ENCODE measurements at regions not wholly inside any gene's neighbourhood (a gene's known extent, or its start where the extent isn't known, plus 50 kb on each side); places are given as distances from the start of the nearest gene placed in this dataset.
A peak's percentile ranks its signal among the peaks of the same experiment; 100 is the strongest.

DNA sequence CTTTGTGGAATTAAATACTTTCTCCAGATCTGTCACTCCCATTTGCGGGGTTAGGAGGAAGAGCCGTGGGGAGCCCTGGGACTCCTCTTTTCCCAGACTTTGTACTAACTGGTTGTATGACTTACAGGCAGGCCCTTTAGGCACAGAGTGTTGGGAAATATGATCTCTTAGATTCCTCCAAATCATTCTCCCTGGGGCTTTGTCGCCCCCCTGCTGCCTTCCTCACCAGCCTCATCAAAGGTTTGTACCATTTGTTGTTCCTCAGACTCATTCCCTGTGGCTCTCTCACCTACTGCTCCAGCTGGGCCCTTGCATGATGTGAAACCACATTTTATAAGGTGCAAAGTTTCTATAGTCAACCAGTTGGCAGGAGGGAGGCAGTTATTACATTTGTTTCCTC, 56.4 kb downstream of the CRYGS start:
- H3K27ac ChIP-seq: no peak overlapping the region
- no peak for DNase-seq (ENCODE audit: low read depth, low spot score)

DNA sequence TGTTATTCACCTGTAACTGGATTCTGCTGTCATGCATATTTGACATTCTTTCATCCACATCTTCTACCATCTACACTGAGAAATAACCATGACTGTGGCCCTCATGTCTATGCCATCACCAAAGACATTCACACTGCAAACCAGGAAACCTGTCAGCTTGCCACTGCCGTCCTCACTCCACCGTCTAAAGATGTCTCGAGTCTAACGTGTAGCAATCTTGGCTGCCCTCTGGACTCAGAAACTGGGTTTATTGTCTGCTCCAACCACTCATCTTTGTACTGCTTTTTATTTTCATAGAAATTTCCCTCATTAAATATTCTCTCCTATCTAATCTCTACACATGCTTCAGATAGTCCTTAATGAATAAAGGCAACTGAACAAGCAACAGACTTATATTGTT, 57.1 kb downstream of the CRYGS start:
- no peak overlapping the region for H3K27ac ChIP-seq
- DNase-seq (ENCODE audit: low read depth, low spot score): no peak

DNA sequence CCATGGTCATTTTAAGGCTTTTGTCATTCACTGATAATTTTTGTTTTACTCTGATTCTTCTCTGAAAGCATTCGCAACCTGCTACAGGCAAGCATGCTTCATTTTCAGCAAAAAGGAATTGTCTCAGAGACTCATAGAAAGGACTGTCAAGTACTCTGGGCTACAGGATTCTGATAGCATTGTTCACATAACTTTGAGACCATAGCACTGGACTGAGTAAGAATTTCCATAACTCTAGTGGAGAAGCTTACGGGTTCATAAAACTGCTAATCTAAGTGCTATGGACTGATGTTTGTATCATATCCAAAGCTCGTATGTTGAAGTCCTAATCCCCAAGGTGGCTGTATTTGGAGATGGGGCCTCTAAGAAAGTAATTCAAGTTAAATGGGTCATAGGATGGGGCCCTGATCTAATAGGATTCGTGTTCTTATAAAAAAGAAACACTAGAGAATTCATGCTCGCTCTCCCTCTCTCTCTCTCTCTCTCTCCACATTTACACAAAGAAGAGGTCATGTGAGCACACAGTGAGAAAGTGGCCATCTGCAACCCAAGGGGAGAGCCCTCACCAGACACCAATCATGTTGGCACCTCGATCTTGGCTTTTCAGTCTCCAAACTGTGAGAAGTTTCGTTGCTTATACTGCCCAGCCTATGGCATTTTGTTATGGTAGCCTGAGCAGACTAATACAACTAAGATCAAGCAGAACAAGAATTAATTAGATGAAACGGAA, 60.4 kb downstream of the CRYGS start:
- DNase-seq (ENCODE audit: low read depth, low spot score): no peak
- no peak overlapping the region for H3K27ac ChIP-seq

DNA sequence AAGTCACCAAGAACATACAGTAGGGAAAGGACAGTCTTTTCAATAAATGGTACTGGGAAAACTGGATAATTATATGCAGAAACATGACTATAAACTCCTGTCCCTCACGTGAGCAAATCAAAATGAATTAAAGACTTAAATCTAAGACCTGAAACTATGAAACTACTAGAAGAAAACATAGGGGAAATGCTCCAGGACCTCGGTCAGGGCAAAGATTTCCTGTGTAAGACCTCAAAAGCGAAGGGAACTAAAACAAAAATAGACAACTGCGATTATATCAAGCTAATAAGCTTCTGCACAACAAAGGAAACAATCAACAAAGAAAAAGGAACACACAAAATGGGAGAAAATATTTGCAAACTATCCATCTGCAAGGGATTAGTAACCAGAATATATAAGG, 62.7 kb downstream of the CRYGS start:
- H3K27ac ChIP-seq: no peak overlapping the region
- DNase-seq (ENCODE audit: low read depth, low spot score): no peak

DNA sequence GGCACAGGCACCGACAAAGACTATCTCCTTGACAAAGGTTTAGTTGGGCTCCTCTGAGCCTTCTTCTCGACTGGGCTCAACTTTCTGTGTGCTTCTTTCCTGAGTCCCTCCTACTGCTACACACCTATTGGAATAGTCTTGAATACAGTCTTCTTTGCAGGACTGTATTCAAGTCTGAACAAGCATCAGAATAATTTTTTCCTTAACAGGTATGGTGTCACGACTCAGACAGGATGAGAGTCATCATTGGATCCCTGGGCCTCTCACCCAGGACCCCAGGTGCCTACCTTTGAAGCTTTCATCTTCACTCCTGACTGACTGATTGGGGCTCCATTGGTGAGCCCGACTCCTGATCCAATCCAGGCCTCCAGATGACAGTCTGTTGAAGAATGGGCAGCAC, 66.3 kb downstream of the CRYGS start:
- DNase-seq (ENCODE audit: low read depth, low spot score): no peak
- H3K27ac ChIP-seq: peak overlapping the region; percentile 25

DNA sequence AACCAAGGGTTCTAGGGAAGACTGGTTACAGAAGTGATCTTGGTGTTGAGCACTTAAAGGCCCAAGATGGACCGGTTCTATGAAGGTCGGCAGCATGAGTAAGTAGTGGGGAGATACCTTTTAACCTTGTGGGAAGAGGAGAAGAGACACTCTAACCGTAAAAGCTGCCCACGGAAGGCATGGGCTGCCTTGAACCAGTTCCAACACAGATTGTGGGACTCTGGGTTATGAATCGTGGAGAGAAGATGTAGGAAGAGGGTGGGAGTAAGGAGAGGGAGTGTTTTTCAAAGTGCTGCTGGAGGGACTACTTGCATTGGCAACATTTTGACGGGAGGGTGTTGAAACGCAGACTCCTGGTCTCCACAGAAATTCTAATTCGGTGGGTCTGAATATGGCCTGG, 67.1 kb downstream of the CRYGS start:
- no peak for DNase-seq (ENCODE audit: low read depth, low spot score)
- H3K27ac ChIP-seq: no peak overlapping the region

DNA sequence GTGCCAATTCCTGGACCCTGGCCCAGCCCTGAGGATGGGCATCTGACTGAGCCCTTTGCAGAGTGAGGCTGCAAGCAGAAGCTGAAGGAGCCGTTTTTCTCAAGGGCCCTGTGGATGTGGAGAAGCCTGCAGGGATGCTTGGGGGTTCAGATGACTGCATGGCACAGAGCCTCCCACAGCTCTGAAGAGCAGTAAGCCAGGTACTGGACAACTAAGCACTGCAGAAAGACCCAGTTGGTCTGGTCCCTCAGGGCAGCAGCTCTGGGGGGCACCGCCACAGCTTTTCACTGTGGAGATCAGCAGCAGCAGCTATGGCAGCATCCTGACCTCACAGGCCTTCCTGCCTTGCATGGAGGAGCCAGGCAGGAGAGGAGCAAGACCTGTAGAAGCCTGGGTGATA, 67.6 kb downstream of the CRYGS start:
- no peak for DNase-seq (ENCODE audit: low read depth, low spot score)
- no peak overlapping the region for H3K27ac ChIP-seq

DNA sequence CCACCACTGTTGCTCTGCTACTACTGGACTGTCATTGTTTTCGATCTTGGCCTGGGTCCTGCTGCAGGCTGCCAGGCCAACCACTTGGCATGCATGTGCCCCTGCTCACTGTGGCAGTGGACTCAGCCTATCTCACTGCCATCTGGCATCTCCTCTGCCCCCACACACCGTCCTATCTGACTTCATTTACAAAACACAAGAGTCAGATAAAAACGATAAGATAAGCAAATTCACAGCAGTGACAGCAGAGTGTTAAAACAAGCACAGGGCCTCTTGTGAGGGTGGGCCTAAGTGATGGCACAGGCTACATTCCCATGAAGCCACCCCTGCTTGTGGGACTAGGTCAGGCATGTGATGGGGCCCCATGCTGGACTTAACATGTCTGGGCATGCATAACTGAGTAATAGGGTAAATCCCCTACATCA, 68.1 kb downstream of the CRYGS start:
- H3K27ac ChIP-seq: no peak overlapping the region
- DNase-seq (ENCODE audit: low read depth, low spot score): no peak

DNA sequence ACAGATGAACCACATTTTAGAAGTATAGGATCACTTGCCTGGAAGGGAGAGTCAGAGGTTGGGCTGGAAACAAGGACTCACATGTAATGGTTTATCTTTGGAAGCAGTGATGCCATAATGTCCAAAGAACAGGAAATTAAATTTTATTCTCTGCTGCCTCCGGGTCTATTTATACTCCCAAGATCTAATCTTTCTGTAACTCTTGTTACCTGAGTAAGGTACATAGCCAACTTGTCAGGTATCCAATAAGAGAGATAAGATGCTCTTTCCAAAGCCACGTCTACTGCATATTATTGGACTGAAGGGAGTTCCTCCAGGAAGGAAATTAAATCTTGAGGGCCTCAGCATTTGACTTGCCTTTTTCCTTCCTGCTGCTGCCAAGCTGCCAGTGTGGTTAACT, 71.0 kb downstream of the CRYGS start:
- no peak overlapping the region for H3K27ac ChIP-seq

DNA sequence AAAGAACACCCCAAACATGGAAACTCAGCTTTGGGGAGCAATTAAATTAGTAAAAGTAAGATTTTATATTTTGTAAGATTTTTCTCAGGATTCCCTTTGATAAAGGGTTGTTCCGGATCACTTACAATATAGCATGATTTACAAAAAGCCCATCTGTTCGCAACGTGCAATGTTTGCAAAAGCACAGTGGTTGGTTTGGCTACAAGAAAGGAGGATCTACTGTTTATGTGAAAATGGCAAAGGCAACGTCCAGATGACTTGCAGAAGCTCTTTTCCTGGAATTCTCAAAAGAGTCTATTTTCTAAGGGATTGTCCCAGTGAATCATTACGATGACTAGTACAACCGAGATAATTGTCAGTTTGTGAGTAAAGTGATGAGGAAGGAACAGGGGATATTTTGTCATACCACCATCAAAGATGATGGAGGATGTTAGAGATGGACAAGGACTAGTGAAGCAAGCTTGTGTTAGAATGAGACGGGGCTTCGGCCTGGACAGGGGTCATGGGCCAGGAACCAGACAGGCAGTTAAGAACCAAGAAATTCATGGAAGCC, 71.6 kb downstream of the CRYGS start:
- DNase-seq (ENCODE audit: low read depth, low spot score): no peak
- no peak overlapping the region for H3K27ac ChIP-seq

More for the DNA sequence above, 71.0 kb downstream of the CRYGS start:
- no peak for DNase-seq (ENCODE audit: low read depth, low spot score)

DNA sequence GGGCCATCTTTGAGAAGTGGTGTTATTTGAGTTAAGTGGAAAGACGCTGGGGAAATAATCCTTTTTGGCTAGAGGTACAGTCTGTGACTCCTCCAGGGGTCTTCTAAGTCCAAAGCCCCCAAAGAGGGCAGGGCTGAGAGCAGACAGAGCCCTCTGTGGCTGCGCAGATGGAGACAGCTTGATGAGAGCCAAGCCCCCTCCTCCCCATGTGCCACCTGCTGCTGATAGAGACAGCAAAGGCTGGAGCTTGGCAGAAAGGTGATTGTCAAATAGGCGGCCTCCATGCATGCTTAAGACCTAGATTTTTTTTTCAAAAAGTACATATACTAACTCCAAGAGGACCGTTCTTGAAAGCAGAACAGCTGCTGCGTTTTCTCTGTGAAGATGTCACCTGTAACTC, 72.4 kb downstream of the CRYGS start:
- H3K27ac ChIP-seq: no peak overlapping the region
- no peak for DNase-seq (ENCODE audit: low read depth, low spot score)

DNA sequence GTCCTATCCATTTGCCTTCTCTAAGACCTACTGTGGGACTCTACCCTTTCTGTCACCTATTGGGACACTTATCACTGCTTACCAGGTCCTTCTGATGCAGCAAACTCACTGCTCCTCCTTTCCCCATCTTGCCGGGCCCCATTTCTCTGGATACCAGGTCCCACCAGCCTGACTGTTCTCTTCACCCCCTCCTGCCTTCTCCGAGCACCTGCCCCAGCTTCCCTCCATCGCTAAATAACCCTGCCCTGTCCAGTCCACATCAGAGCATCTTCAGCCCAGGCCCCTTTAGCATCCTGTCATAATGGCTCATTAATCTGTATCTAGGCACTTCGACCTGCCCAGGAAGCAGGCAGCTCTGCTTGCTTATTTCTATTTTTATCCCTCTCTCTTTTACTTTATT, 74.7 kb downstream of the CRYGS start:
- DNase-seq (ENCODE audit: low read depth, low spot score): no peak
- no peak overlapping the region for H3K27ac ChIP-seq

DNA sequence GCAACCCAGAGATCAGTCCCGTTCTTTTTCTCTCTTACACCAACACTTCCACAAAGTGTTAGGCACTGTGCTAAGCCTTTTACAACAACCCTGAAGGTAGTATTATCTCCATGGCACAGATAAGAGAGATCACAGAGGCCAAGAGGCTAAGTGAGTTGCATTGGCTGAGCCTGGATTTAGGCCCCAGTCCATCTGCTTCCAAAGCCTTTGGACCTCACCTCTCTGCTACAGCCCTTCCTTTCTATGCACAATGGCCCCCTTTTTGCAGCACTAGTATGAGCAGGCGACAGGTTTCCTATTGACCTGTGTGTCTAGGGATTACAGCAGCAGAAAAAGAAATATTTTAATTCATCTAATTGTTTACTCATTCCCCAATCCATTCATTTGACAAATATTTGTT, 76.2 kb downstream of the CRYGS start:
- H3K27ac ChIP-seq: no peak overlapping the region
- DNase-seq (ENCODE audit: low read depth, low spot score): no peak

DNA sequence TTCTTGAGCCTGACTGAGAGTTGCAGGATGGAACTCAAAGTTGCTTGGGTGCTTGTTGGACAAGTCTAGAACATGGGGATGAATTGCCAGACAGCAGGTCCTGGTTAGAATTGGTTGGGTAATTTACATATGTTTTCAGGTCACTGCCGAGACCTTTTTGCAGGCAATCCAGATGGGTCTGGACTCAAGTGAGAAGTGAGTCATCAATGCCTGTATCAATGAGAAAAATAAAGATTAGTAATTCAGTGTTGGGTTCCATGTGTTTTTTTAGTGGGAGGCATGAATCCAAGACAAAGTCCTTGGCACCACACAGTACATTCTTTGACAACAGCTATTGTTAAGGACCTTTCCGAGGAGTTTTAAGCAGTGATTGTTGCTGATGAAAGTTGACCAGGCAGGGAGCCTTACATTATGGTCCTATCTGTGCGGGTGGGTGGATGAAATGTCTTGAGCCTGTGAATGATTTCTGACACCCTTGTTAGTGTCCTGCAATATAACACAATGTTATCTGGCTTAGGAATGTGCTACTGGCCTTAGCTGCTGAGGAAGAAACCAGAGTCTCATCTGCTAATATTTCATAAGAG, 77.7 kb downstream of the CRYGS start:
- no peak overlapping the region for H3K27ac ChIP-seq
- no peak for DNase-seq (ENCODE audit: low read depth, low spot score)

DNA sequence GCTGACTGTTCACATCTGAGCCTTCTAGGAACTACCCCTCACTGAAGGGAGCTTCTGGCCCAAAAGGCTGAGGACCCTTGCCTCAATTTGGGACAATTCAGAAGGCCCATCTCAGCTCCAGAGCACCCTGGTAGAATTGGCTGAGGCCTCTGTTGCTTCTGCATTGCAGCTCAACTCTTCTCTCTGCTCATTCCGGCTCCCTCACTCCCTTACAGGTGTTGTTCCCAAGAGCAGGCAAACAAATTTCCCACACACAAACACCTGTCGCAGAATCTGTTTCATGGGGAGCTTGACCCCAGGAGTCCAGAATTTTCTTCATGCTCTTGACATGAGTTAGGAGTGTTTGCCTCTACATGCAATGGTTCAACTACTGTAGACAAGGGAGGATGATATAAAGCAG, 78.7 kb downstream of the CRYGS start:
- no peak overlapping the region for H3K27ac ChIP-seq
- DNase-seq (ENCODE audit: low read depth, low spot score): no peak

DNA sequence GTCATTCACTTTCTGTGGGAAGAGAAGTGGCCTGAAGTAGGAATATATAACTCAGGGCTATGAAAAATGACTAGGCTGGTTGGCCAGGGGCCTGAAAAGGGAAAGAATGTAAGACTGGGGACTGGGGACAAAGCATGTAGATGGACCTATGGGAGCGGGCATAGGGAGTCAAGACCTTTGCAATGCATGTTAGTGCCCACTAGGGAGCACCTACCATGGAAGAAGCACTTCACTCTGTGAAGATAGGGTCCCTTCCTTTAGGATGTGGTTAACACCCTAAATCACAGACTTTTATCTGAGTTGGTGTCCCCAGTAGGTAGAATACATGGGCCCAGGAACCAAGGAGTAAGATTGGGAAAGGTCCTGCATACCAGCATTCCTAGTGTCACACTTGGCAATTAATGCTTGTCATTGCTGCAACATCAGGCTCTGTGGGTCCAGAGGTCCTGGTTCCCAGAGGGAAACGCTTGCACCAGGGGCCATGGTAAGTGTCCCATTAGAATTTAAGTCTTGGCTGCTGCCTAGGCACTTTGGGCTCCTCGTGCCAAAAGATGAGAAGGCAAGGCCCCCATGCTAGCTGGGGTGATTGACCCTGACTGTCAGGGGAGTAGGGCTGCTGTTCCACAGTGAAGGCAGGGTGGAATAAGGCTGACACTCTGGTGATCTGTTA, 79.6 kb downstream of the CRYGS start:
- no peak for DNase-seq (ENCODE audit: low read depth, low spot score)
- H3K27ac ChIP-seq: no peak overlapping the region

DNA sequence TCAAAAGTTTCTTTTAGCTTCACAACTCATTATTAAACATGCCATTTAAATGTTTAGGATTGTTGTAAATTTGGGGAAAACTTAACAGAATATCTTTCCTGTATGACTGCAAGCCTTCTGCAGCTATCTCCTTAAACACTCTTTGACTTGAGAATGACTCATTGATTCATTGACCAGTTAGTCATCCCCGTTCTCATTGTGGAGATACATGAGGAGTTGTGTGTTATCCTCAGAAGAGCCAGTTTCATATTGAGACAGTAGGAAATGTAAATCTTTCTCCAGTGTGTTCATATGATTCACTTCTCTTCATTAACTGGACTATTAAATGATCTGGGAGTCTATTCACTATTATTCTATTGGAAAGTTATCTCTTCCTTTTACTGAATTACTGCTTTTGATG, 83.0 kb downstream of the CRYGS start:
- DNase-seq (ENCODE audit: low read depth, low spot score): peak; percentile 76
- no peak overlapping the region for H3K27ac ChIP-seq

DNA sequence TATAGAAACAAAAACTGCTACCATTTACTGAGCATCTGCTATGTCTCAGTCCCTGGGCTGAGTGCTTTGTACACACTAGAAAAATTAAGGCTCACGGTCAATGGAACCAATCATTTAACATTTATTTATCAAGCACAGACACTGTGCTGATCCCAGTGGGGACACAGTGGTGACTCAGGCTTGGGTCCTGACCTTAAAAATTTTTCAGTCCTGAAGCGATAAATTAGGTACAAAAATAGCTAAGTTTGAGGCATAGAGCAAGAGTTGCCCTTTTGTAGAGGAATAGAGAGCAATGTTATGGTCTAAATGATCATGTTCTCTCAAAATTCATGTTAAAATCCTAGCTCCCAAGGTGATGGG, 85.1 kb downstream of the CRYGS start:
- no peak for DNase-seq (ENCODE audit: low read depth, low spot score)
- no peak overlapping the region for H3K27ac ChIP-seq

DNA sequence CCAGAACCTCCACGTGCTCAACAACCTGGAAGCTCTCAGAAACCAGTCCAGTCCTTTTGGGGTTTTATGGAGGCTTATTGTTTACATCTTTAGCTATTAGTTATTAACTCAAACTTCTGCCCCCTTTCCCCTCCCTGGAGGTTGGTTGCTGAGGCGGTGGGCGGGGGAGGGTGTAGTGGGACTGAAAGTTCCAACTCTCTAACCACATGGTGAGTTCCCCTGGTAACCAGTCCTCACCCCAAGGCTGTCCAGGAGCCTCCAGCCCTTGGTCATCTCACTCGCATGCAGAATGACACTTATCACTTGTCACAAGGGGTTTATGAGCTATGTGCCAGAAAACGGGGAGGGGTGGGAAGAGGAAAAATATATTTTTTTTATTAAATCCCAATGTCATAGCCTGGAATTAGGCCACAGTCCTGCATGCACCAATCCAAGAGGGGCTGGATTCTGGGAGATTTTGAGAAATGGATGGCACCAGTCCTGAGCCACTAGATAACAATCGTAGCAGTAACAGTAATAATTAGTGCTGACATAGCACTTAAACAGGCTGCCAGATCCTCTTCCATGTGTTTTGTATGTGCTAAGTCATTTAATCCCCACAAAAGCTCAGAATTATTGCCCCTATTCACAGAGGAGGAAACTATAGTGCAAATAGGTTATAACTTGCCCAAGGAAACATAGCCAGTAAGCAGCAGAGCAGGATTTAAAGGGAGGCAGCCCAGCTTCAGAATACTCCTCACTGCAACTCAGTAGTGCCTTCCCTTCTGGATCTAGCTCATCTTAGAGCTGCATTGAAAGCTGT, 85.7 kb downstream of the CRYGS start:
- no peak for DNase-seq (ENCODE audit: low read depth, low spot score)
- no peak overlapping the region for H3K27ac ChIP-seq

DNA sequence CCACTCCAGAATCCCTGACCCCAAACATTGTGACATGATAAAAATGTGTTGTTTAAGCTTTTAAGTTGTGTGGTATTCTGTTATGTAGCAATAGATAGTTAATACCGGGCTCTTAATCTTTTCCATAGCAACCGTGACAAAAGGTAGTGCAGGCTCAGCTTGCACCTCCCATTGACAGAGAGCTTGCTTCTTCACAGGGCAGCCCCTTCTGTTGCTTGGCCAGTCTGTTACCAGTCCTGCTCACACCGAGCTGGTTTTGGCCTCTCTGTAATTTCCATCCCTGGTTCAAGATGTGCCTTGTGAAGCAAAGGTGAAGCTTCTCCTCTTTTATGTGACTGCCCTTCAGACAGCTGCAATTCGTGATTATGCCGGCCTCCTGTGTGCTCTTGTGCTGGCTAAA, 86.9 kb downstream of the CRYGS start:
- H3K27ac ChIP-seq: no peak overlapping the region
- no peak for DNase-seq (ENCODE audit: low read depth, low spot score)

DNA sequence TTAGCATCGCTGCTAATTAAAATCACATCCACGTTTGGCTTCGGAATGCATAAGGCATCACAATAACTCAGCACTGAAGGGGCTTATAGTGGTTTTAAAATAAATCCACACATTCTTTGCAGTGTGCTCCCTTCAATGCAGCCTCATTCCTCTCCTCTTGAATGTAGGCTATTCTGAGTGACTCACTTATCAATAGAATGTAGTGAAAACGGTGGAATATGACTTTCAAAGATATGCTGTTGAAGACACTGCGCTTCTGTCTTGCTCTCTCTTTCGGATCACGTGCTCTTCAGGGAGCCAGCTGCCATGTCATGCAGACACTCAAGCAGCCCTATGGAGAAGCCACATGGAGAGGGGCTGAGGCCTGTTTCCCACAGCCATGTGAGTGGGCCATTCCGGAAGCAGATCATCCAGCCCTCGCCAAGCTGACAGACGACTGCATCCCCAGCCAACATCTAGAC, 87.4 kb downstream of the CRYGS start:
- DNase-seq (ENCODE audit: low read depth, low spot score): no peak
- H3K27ac ChIP-seq: no peak overlapping the region

Data from epithelial cell of prostate (primary cell).